WI38 (cell line): ENCODE measurements at regions not wholly inside any gene's neighbourhood (a gene's known extent, or its start where the extent isn't known, plus 50 kb on each side); places are given as distances from the start of the nearest gene placed in this dataset.

ENCODE experiments used
- H3K4me3 ChIP-seq: 2 replicates; pipeline ENCODE4 v1.5.1; 2011; ENCODE audit warnings: low read depth, mild to moderate bottlenecking, control low read depth, low read length
- TF ChIP-seq, protein P1 (sequence below): IDR thresholded peaks from 2 replicates; pipeline ENCODE4 v1.5.1; 2012; ENCODE audit warnings: low read depth, mild to moderate bottlenecking, control low read depth, low read length

DNA sequence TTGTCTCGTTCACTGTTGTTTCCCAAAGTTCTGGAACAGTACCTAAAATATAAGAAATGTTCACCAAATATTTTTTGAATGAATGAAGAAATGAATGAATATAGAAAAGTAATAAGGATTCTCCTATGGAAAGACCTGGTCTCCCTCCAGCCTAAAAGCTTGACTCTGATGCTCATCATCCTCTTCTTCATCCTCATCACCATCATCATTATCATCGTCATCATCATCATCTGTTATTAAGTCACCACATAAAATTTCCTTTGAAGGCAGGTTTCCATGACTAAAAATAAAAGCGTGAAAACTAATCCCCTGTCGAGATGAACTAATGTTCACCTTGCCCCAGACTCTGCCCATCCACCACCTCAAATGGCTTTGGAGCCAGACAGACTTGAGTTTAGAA, 181.4 kb upstream of the PRNP start:
- TF ChIP-seq, protein P1, sequence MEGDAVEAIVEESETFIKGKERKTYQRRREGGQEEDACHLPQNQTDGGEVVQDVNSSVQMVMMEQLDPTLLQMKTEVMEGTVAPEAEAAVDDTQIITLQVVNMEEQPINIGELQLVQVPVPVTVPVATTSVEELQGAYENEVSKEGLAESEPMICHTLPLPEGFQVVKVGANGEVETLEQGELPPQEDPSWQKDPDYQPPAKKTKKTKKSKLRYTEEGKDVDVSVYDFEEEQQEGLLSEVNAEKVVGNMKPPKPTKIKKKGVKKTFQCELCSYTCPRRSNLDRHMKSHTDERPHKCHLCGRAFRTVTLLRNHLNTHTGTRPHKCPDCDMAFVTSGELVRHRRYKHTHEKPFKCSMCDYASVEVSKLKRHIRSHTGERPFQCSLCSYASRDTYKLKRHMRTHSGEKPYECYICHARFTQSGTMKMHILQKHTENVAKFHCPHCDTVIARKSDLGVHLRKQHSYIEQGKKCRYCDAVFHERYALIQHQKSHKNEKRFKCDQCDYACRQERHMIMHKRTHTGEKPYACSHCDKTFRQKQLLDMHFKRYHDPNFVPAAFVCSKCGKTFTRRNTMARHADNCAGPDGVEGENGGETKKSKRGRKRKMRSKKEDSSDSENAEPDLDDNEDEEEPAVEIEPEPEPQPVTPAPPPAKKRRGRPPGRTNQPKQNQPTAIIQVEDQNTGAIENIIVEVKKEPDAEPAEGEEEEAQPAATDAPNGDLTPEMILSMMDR: no peak
- H3K4me3 ChIP-seq: no peak overlapping the region

DNA sequence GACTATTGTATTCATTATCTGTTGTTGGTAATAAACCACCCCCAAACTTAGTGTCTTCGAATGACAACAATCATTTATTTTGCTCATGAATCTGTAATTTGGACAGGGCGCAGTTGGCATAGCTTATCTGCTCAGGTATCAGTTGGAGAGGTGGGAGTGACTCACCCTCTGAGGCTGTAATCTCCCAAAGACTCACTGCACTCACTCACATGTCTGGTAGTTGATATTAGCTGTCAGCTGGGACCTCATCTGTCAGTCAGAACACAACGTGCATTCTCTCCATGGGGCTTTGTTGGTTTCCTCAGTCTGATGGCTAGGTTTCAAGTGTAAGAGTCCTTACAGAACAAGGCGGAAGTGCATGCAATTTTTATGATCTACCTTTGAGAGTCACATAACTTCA, 183.5 kb upstream of the PRNP start:
- TF ChIP-seq, protein P1: no peak
- no peak overlapping the region for H3K4me3 ChIP-seq

DNA sequence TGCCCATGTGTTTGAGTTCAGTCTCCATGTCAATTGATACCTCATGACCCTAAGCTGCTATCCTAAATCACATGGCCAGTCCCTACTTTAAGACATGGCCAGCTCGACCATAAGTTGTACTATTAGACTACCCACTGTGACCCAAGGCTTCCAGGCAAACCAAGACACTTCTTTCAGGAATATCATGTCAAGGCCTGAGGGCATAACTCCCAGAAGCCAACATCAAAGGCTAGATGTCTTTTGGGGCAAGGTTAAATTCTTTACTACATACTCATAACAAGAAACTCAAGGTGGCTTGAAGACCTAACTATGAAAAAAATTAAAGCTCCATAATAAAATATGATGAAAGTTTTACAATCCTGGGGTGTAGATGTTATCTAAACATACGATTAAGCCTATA, 192.9 kb upstream of the PRNP start:
- H3K4me3 ChIP-seq: no peak overlapping the region
- TF ChIP-seq, protein P1: no peak

GRCh38 chr20:4491643-4492042, 194.6 kb upstream of the PRNP start:
- TF ChIP-seq, protein P1: no peak
- H3K4me3 ChIP-seq: no peak overlapping the region

DNA sequence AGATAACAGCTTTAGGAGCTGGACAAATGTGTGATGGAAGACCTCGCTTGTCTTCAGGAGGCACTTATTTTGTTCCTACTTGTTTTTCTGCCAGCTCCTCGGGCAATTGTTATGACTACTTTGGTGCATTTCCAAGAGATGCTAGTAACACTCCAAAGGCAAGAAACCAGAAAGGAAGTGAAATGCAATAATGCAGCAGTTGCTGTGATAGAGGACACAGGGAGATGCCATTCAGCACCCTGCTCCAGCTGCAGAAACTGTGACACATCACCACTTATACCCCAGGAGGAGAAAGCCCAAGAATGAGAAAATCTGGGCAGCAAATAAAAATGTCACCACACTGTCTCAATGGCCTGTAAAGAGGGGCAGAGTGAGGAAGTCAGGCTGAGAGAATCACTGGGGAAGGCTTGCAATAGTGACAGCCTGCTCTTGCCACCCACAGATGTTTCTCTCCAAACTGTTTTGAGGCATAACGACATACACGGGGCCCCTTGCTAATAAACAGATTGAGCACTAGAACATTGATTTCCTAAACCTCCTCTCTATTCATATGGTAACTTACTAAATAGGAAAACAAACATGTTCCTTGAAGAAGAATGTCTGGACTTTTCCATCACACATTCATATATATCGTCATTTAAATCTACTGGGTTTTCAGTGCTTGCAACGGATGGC, 195.5 kb upstream of the PRNP start:
- no peak overlapping the region for H3K4me3 ChIP-seq

GRCh38 chr20:4490045-4490444, 196.2 kb upstream of the PRNP start:
- H3K4me3 ChIP-seq: no peak overlapping the region
- TF ChIP-seq, protein P1: no peak

More for the DNA sequence above, 195.5 kb upstream of the PRNP start:
- TF ChIP-seq, protein P1: no peak

DNA sequence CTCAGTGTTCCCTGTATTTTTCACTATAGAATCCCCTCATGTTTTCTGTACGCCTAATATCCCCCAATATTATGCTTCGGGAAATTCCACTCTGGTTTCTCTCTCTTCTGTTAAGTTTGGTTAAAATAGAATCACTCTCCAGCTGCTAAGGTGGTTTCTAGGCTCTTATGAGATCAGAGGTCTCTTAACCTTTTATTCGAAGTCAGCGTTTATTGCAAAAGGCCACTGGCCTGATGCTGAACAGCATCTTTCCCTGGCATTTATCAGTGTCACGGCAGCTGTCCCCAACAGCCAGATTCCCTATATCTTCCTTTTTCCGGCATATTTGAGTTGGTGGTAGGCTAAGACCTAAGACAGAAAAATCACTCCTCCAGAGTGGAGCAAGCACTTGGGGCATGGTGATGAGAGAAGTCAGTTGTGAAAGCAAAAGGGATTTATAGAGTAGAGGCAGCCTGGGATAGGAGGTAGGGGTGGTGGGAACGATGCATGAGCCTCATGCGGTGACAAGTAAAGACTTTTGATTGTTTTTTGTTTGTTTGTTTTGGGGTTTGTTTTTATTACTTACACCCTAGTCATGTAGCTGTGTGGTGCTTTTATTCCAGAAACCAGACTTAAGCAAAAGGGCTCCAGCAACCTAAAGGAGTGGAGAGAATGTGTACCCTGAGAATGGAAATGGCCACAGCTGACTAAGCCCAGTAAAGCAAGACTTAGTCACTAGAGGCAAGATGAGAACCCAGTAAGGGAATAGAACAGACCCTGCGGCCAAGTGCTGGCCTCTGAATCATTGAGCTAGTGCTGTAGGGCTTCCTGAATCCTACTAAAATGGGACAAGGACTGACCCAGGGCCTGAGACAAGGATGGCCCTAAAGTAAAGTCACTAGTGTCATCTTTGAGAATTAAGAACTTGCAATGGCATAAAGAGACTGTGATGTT, 197.6 kb upstream of the PRNP start:
- TF ChIP-seq, protein P1: no peak

More for the DNA sequence above, 197.6 kb upstream of the PRNP start:
- H3K4me3 ChIP-seq: no peak overlapping the region
